ENCODE measurements at regions not wholly inside any gene's neighbourhood (a gene's known extent, or its start where the extent isn't known, plus 50 kb on each side); places are given as distances from the start of the nearest gene placed in this dataset.

DNA sequence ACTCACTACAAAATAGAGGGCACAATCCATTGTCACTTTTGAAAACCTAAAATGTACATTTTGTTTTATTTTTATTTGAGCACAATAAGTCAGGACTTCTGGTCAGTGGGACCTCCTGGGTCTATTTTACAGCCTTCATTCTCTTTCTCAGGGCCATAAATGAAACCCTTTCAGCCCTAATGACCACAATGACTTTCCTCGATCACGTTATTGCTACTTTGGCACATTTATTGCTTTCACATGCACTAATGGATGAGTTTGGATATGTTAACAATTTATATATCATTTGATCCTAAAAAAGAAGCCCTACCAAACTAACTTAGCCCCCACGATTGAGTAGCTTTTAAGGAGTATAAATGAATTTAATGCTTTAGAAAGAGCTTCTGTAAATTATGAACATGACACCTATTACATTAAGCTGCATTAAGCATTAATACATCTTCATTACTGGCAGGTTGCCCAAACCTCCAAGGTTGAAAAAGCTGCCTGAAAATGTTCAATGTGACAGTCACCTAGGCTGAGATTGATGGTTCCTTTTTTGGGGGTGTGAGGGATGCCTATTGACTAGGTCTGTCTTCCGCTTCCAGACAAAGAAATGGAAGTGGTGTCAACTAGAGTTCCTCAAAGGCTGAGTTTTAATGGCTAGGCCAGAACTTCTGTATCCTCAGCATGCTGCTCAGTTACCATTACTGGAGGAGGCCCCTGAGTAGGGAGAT, 296.4 kb downstream of the GPAT3 start:
- H3K27me3 ChIP-seq = no peaks in the 10 kb centered on the region
- no peak overlapping the region for H3K27ac ChIP-seq
- H3K4me1 ChIP-seq = no peaks in the 10 kb centered on the region
- H3K9me3 ChIP-seq = no peaks in the 10 kb centered on the region
- no peaks in the 10 kb centered on the region for H3K36me3 ChIP-seq (ENCODE audit: low read depth, missing control alignments)
- H3K4me3 ChIP-seq = no peak overlapping the region
- intact Hi-C loops (cut with DNase I; ENCODE audit: low total_unique reads) = no loop called here
- TF ChIP-seq POLR2A (IDR thresholded peaks at IDR 0.05) = no peak
- TF ChIP-seq, protein P1, sequence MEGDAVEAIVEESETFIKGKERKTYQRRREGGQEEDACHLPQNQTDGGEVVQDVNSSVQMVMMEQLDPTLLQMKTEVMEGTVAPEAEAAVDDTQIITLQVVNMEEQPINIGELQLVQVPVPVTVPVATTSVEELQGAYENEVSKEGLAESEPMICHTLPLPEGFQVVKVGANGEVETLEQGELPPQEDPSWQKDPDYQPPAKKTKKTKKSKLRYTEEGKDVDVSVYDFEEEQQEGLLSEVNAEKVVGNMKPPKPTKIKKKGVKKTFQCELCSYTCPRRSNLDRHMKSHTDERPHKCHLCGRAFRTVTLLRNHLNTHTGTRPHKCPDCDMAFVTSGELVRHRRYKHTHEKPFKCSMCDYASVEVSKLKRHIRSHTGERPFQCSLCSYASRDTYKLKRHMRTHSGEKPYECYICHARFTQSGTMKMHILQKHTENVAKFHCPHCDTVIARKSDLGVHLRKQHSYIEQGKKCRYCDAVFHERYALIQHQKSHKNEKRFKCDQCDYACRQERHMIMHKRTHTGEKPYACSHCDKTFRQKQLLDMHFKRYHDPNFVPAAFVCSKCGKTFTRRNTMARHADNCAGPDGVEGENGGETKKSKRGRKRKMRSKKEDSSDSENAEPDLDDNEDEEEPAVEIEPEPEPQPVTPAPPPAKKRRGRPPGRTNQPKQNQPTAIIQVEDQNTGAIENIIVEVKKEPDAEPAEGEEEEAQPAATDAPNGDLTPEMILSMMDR (IDR thresholded peaks at IDR 0.05) = no peak
- WGBS, 2 donors = 65 to 67% methylated on average over 4 of the region's 4 CpGs
- no peak for DNase-seq

DNA sequence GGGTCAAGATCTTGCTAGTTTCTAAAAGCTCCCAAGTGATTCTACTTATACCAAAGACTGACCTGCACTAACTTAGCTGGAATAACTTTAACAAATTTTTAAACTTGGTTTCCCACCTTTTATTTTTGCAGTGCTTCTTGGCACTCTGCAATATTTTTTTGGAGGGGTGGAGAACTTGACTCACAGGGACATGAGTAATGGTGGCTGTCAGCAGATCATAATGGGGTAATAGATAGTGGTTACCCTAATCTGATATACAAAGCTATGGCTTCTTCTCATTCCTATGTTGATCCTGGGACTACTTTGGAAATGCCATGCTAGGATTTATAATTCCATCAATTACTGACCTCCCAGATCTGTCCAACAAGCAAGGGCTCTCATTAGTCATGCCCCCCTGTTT, 295.7 kb downstream of the GPAT3 start:
- Histone ChIP-seq H3K4me3 (no peak overlapping the region), H3K9me3 (no peaks in the 10 kb centered on the region), H3K36me3 (ENCODE audit: low read depth, missing control alignments) (no peaks in the 10 kb centered on the region), H3K27me3 (no peaks in the 10 kb centered on the region), H3K27ac (no peak overlapping the region), H3K4me1 (no peaks in the 10 kb centered on the region)
- DNase-seq = no peak
- TF ChIP-seq, protein P1 (IDR thresholded peaks at IDR 0.05) = no peak
- no peak for TF ChIP-seq POLR2A (IDR thresholded peaks at IDR 0.05)
- intact Hi-C loops (cut with DNase I; ENCODE audit: low total_unique reads) = no loop called here

GRCh38 chr4:83830138-83830888, 294.4 kb downstream of the GPAT3 start:
- intact Hi-C loops (cut with DNase I; ENCODE audit: low total_unique reads) = no loop called here
- WGBS, 2 donors = 49 to 58% methylated on average over 5 of the region's 5 CpGs
- Histone ChIP-seq H3K27ac (no peak overlapping the region), H3K27me3 (no peaks in the 10 kb centered on the region), H3K36me3 (ENCODE audit: low read depth, missing control alignments) (no peaks in the 10 kb centered on the region), H3K4me1 (no peaks in the 10 kb centered on the region), H3K4me3 (no peak overlapping the region), H3K9me3 (no peaks in the 10 kb centered on the region)
- DNase-seq = no peak
- TF ChIP-seq, protein P1 (IDR thresholded peaks at IDR 0.05) = no peak
- TF ChIP-seq POLR2A (IDR thresholded peaks at IDR 0.05) = no peak

DNA sequence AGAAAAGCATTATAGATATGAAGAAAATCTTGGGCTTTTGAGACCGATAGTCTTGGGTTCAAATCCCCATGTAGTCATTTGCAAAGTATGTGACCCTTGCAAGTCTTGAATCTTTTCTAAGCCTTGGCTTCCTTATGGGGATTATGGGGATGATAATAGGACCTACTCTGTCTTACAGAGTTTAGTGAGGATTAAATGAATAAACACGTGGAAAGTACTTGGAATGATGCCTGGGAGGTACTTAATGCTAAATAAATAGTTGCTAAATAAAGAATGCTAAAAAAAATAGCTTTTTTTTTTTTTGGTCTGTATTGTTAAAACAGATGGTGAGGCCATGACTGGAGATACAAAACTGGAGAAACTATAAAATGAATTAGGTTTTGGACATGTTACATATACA, 292.7 kb downstream of the GPAT3 start:
- intact Hi-C loops (cut with DNase I; ENCODE audit: low total_unique reads) = no loop called here
- DNase-seq = no peak
- WGBS, 2 donors = 65 to 71% methylated on average over 2 of the region's 2 CpGs
- Histone ChIP-seq H3K4me3 (no peak overlapping the region), H3K27me3 (no peaks in the 10 kb centered on the region), H3K9me3 (no peaks in the 10 kb centered on the region), H3K4me1 (no peaks in the 10 kb centered on the region), H3K27ac (no peak overlapping the region), H3K36me3 (ENCODE audit: low read depth, missing control alignments) (no peaks in the 10 kb centered on the region)
- TF ChIP-seq, protein P1 (IDR thresholded peaks at IDR 0.05) = no peak
- no peak for TF ChIP-seq POLR2A (IDR thresholded peaks at IDR 0.05)

DNA sequence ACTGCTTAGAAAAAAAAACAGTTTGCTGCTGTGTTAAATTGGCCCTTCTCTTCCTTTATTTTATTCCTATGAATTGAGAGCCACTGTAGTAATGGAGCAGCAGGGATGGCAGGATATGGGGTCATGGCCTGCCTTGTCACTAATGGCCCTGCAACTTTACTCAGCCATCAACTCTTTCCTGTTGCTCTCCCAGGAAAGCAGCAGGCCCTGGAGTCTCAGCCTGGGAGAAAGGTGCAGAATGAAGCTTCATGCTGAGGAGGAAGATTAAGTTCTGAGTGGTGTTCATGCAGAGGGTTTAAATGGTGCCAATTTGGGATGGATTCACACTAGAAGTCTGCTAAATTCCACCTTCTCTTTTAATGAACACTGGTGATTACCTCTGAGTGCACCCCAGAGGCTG, 285.6 kb downstream of the GPAT3 start:
- TF ChIP-seq POLR2A (IDR thresholded peaks at IDR 0.05) = no peak
- TF ChIP-seq, protein P1 (IDR thresholded peaks at IDR 0.05) = no peak
- Histone ChIP-seq H3K36me3 (ENCODE audit: low read depth, missing control alignments) (no peaks in the 10 kb centered on the region), H3K9me3 (no peaks in the 10 kb centered on the region), H3K4me3 (no peak overlapping the region), H3K27me3 (no peaks in the 10 kb centered on the region), H3K27ac (no peak overlapping the region), H3K4me1 (no peaks in the 10 kb centered on the region)
- intact Hi-C loops (cut with DNase I; ENCODE audit: low total_unique reads) = no loop called here
- DNase-seq = no peak

Measured in testis (tissue), 2 donors.